Transverse colon (tissue), 4 donors: ENCODE measurements at regions not wholly inside any gene's neighbourhood (a gene's known extent, or its start where the extent isn't known, plus 50 kb on each side); places are given as distances from the start of the nearest gene placed in this dataset.

ENCODE experiments used
- CTCF ChIP-seq, 5 experiments: fragments of 200-600 bp in 3 of 5; fragments of 450-650 bp in 2 of 5; sonication (generic) in 3 of 5; IDR thresholded peaks; 1 replicate in 2 of 5; 2 replicates in 3 of 5; pipeline ENCODE4 v1.5.1; 2016 to 2017; ENCODE audit warnings: antibody characterized with exemption in 5 of 5, inconsistent platforms in 3 of 5, mild to moderate bottlenecking in 2 of 5, moderate library complexity in 1 of 5
- EP300 ChIP-seq: sonication (generic); formaldehyde crosslinking; IDR thresholded peaks from one replicate; pipeline ENCODE4 v1.6.1; 2017; ENCODE audit warnings: antibody characterized with exemption, low read depth
- POLR2A ChIP-seq: fragments of 450-650 bp; IDR thresholded peaks from one replicate; pipeline ENCODE4 v1.6.1; 2016; ENCODE audit warnings: antibody characterized with exemption, mild to moderate bottlenecking, moderate library complexity
- POLR2AphosphoS5 ChIP-seq, 3 donors: sonication (generic); formaldehyde crosslinking; IDR thresholded peaks; one replicate each; pipeline ENCODE4 v1.6.1; 2016; ENCODE audit warnings: antibody characterized with exemption in 3 of 3

GRCh38 chr10:123269675-123270074 lies 115.5 kb downstream of the BUB3 start:
- TF ChIP-seq POLR2AphosphoS5 (IDR thresholded peaks at IDR 0.05) (no peak), CTCF (IDR thresholded peaks at IDR 0.05) (no peak), POLR2A (no peak), EP300 (no peak)
